ENCODE measurements at regions not wholly inside any gene's neighbourhood (a gene's known extent, or its start where the extent isn't known, plus 50 kb on each side); places are given as distances from the start of the nearest gene placed in this dataset.
"Not testable (repeated sequence)": the region's sequence is repeated elsewhere in the genome, so short reads cannot be mapped to it uniquely, and the experiment has no call there.

DNA sequence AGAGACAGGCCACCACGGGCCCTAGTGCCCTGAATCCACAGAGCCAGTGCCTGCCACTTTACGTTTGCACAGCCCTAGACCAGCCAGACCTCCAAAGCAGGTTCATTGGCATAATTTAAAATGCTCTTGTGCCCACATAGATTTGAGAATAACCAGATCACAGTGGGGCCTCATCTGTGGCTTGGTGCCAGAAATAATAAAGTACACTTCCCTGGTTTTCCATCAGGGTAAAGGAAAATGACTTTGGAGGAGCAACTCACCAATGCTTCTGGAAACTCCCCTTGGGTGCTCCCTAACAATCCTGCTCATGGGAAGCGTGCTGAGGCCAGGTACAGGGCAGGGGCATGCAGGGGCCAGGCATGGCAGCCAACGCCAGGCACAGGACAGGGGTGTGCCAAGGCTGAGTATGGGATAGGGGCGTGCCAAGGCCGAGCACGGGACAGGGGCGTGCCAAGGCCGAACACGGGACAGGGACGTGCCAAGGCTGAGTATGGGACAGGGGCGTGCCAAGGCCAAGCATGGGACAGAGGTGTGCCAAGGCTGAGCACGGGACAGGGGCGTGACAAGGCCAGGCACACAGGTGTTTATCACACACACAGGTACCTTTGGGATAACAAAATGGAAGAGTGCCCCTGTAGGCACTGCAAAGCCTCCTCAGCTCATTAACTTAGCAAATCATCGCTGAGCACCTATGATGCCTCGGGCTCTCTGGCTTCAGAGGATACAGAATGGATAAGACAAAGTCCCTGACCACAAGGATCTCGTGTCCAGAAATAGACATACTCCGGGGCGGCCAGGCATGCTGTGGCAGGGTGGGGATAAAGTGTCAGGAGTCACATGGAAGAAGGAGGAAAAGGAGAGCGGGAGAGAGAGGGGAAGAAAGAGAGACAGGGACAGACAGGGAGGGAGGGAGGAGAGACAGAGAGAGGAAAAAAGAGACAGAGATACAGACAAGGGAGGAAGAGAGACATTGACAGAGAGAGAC lies 334.7 kb downstream of the EIPR1 start:
- ATAC-seq (ENCODE audit: poor library complexity) (peak; percentile 74), DNase-seq (no peak)
- intact Hi-C loops (cut with DNase I): no loop called here

DNA sequence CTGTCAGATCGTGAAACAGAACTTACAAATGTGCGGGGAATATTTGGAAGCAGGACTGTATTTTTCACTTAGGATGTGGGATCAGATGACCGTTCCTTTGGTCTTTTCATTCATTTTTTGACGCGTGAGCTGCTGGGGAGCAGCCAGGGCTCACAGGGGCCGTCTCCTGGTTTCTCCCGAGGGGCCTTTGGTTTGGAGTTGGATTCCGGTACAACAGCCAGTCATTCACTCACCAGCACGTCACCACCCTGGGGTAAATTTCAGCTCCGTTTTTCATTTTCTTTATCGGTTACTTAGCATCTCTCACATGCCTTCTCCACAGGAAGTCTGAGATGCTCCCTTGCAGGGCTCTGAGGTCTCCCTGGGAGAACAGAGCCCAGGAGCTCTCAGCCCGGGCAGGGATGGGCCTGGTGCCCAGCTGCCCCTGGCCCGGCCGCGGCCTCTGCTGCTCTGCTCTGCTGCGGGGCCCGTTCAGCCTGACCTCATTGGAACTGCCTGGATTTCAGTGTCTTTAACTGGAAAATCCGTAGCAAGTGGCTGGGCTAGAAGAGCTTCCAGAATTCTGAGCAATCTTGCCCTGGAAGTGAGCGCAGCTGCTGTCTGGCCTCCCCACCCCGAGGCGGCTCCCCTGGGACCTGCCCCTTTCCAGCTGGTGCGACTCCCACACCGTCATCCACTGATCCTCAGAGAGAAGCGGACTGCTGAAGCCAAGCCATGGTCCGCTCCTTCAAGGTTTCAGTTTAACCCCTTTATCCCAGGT lies 335.6 kb downstream of the EIPR1 start:
- ATAC-seq (ENCODE audit: poor library complexity) (peak; percentile 67), DNase-seq (no peak)
- intact Hi-C loops (cut with DNase I): no loop called here

DNA sequence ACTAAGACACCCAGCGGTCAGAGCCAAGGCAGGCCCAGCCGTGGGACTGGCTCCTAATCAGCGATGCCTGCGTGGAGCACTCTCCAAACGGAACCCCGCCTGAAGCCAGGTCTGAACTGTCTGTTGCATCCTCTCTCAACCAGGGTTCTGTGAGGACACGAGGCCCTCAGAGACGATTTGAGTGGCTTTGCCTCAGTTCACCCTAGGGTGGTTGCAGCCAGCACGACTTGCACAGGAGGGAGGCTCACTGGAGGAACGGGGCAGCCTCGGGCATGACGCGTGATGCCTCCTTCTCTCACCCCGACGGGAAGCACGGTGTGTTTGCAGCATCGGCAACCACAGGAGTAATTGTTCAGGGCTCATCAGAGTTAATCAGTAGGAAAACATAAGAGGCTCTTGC lies 336.4 kb downstream of the EIPR1 start:
- ATAC-seq (ENCODE audit: poor library complexity) (no peak), DNase-seq (no peak)
- intact Hi-C loops (cut with DNase I): no loop called here

DNA sequence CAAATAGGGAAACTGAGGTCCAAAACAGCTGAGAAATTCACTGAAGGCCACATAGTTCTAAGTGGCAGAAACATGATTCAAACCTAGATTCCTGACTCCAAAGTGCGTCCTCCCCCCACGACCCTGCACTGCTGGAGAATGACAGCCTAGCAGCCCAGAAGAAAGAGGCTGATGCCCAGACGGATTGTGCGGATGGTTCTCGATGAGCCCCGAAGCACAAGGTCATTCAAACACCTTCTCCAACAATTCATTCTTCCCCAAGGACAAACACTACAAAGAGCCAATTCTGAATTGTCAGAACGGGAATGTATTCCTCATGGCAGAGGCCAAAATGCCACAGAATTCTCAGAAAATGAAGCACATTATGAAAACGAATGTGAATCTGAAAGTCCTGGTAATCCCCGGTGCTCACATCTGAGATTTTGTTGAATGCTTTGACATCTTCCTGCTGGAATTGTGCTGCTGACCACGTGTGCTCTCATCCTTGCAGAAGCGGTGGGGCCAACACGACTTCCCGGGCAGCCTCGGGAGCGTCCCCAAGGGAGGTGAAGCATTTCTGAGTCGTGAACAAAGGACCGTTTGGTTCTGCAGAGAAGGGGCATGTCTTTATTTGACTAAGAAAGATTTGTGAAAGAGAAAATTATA lies 337.0 kb downstream of the EIPR1 start:
- intact Hi-C loops (cut with DNase I): no loop called here
- peak; percentile 28 for ATAC-seq (ENCODE audit: poor library complexity)
- DNase-seq: no peak

DNA sequence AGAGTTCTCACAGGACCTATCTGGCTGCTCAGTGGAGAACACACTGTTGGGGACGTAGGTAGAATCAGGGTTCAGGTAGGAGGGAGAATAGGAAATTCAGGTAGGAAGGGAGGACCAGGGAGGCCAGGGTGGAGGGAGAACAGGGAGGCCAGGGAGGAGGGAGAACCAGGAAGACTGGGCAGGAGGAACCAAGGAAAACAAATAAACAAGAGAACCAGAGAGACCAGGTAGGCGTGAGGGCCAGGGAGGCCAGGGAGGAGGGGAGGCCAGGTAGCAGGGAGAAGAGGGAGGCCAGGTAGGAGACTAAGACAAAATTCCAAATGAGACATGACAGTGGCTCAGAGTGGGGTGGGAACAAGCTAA lies 337.6 kb downstream of the EIPR1 start:
- ATAC-seq (ENCODE audit: poor library complexity): no peak
- intact Hi-C loops (cut with DNase I): no loop called here
- no peak for DNase-seq

DNA sequence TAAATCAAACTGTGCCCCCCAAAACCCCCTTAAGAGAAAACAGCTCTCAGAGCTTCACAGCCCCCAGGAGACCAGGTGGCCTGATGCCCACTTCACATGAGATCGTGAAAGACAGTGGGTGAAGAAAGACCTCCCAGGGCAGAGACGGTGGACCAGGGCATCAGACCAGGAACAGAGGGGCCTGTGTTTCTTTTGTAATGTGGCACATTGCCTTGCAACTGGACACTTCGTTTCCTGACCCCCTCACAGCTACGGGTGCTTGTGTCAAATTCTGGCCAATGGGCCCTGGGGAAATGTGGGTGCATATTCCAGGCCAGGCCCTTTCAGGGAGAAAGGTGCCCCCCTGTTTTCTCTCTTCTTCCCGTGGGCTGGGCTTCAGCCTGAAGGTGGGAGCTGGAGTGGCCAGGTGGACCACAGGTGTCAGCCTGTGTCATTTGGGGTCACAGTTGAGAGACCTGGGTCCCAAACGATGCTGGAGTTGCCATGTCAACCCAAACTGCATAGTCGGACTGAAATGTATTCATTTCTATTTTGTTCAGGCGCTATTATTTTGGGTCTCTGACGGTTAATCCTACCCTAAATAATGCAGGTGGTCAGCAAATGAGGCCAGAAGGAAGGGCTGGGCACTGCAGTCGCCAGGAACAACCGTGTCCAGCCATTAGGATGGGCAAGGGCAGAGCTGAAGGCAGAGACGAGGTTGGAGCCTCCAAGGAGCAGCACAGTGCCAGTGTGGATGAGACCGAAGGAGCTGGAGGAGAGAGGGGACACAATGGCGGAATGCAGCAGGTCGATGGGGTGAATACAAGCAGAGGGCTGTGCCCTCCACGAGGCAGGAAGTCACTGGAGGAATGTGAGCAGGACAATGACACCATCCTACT lies 338.2 kb downstream of the EIPR1 start:
- intact Hi-C loops (cut with DNase I): no loop called here
- DNase-seq (no peak), ATAC-seq (ENCODE audit: poor library complexity) (no peak)

DNA sequence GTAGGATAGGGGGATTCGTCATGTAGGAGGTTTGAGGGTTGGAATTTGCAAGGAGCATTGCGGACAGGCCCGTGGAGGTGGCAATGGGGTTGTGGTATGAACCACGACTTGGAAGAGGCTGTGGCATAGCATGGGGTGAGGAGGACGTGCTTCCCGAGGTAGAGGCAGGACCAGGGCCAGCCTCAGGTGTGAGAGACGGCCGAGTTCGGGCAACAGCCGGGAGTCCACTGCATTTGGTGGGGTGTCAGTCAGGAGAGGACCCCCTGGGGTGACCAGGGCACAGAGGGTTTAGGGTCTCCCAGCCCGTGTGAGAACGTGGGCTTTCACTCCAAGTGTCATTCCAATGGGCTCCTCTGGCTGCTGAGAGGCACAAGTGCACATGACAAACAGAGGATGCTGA lies 339.0 kb downstream of the EIPR1 start:
- intact Hi-C loops (cut with DNase I): no loop called here
- DNase-seq (no peak), ATAC-seq (ENCODE audit: poor library complexity) (no peak)

DNA sequence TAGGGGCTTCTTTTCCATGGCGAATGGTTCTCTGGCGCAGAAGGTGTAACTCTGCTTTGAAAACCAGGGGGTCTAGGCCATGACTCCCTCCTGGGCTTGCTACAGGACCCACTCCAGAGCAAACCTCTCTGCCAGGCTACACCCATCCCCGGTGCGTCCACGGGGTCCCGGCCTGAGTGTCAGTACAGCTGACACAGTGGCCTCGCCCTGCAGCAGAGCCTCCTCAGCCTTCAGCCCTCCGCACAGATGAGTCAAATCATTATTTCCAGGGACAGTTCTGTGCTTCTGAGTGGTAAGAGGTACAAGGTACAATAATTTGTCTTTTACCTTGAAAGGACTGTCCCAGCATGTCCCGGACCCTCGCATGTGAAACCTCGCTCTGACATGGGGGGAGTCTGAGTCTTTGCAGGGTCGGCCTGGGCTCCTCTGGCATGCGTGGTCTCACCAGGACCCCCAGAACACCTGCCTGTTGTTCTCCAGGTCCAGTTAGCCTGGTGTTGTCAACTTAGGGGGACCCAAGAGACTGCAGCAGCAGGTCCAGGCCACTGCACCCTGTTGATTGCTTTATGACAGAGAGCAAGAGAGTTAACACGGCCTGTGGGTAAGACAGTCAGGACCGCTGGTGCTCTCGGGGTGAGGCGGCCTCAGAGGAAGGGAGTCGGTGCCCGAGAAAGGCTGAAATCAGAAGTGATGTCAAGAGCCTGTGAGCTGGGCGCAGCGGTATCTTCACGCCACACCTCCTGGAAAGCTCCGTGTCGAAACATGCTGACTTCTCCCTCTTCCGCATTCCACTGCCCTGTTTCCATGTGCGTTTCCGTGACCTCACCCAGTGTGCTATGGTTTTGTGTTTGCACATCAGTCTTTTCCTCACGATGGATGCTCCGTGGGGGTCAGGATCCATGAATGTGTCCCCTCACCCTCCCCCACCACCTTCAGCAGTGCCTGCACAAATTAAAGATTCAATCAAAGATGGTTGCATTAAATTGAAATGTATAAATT lies 340.1 kb downstream of the EIPR1 start:
- no peak for DNase-seq
- no peak for ATAC-seq (ENCODE audit: poor library complexity)
- intact Hi-C loops (cut with DNase I): no loop called here

DNA sequence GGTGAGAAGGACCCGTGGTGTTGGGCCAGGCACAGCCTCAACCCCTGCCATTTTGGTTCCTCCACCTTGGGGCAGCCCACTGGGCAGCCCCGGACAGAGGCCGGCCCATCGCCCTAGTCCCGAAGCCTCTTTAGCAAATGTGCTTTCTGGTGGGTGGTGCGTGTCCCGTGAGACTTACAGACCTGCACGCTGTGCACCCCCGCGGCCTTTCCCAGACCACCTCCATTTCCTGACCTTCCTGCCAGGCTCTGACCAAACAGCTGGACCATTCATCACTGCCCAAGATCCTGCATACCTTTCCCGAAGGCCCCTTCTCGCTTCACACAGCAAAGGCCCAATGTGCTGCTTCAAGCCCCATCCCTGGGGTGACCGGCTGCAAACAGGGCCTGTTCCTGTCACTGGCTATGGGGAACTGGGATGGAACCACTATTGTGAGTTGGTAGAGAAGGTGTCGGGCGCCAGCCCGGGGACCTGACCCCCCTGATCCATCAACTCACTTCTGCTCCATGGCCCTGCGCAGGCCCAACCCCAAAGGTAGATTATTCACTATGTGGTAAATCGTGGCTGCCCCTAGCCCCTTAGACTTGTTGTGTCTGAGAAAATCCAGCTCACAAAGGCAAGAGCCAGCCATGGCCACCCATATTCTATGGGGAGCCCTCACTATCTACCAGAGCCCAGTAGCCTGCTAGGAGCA lies 341.0 kb downstream of the EIPR1 start:
- ATAC-seq (ENCODE audit: poor library complexity) (no peak), DNase-seq (no peak)
- intact Hi-C loops (cut with DNase I): no loop called here

DNA sequence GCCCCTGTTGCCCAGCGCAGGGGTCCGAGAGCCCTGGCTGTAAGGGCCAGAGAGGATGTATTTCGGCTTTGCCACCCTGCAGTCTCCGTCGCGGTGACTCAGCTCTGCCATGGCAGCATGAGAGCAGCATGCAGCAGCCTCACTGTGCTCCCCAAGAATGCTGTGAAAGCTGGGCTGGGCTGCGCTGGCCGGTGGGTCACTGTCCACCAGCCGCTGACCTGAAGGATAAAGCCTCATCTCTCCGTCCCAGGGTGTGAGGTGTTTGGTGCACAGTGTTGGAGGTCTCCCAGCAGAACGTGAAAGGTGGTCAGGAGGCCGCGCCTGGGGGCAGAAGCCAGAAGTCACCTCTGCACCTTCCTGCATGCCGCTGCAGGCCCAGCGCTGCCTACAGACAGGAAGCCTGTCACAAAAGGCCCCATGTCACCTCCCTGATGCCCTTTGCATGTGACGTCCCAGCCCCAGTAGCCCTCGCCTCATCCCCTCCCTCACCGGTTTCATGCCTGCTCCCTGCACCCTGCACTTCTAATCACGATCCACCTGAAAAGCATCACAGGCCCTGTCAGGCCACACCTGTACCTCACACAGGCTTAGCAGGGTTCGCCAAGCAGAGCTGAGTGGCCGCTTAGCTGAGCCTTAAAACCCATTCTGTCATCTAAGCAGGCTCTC lies 342.1 kb downstream of the EIPR1 start:
- intact Hi-C loops (cut with DNase I): no loop called here
- no peak for ATAC-seq (ENCODE audit: poor library complexity)
- no peak for DNase-seq

DNA sequence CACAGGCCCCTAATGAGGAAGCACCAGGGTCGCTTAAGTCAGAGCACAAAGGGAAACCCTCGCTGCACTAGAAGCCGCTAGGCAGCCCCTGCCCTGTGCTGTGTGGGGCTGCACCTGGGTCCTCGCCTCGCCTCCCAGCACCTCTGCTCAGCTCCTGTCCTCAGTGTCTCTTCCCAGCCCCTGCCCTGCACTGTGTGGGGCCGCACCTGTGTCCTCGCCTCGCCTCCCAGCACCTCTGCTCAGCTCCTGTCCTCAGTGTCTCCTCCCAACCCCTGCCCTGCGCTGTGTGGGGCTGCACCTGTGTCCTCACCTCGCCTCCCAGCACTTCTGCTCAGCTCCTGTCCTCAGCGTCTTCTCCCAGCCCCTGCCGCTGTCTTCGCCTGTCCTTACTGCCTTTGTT lies 342.8 kb downstream of the EIPR1 start:
- intact Hi-C loops (cut with DNase I): no loop called here
- ATAC-seq (ENCODE audit: poor library complexity) (no peak), DNase-seq (no peak)

DNA sequence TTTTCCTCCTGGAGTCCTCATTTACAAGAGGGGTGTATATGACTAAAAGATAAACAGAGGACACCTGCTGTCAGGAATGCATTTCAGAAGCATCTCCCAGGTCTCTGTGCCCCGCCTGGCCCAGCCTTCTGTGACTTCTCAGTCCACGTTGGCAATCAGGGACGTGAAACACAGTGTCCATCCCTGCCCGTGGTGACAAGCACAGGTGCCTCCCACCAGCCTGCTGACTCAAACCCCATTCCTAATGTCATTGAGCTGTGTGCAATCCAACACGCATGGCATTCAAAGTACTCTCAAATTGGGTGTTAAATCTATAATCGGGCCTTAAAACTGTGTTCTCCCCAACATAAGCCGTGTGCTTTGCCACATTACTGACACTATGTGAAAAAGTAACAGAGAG lies 343.2 kb downstream of the EIPR1 start:
- ATAC-seq (ENCODE audit: poor library complexity) (no peak), DNase-seq (no peak)
- intact Hi-C loops (cut with DNase I): no loop called here

DNA sequence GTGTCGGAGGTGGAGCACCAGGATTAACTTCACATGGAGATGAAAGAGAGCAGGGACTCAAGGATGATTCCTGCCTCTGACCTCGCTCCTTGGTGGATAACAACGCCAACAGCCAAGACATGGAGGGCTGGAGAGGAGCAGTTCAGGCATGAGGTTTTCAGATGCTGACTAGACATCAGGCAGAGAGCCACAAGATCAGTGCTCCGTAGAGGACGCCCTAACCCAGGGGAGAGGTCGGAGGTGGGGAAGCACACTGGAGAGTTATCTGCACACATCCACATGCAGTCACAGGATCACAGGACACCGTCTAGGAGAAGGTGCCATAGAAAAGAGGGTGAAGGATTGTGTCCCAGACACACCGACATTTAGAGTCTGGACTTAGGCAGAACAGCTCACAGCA lies 344.3 kb downstream of the EIPR1 start:
- DNase-seq (no peak), ATAC-seq (ENCODE audit: poor library complexity) (no peak)
- intact Hi-C loops (cut with DNase I): no loop called here

DNA sequence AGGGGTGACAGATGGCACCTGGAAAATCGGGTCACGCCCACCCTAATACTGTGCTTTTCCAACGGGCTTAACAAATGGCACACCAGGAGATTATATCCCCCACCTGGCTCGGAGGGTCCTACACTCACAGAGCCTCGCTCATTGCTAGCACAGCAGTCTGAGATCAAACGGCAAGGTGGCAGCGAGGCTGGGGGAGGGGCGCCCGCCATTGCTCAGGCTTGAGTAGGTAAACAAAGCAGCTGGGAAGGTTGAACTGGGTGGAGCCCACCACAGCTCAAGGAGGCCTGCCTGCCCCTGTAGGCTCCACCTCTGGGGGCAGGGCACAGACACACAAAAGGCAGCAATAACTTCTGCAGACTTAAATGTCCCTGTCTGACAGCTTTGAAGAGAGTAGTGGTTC lies 346.8 kb downstream of the EIPR1 start:
- DNase-seq; ATAC-seq (ENCODE audit: poor library complexity); intact Hi-C loops (cut with DNase I): not testable (repeated sequence)

DNA sequence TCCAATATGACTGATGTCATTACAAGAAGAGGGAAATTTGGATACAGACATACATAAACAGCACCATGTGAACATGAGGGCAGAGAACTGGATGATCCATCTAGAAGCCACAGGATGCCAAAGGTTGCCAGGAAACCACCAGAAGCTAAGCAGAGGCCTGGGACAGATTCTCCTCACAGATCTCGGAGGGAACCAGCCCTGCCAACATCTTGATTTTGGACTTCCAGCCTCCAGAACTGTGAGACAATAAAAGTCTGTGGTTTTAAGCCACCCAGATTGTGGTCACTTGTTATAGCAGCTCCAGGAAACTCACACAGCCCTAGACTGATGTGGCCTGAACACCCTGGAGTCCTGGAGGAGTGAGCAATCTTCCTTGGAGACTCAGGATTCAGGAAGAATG lies 351.6 kb downstream of the EIPR1 start:
- ATAC-seq (ENCODE audit: poor library complexity): no peak
- intact Hi-C loops (cut with DNase I): no loop called here
- DNase-seq: no peak

DNA sequence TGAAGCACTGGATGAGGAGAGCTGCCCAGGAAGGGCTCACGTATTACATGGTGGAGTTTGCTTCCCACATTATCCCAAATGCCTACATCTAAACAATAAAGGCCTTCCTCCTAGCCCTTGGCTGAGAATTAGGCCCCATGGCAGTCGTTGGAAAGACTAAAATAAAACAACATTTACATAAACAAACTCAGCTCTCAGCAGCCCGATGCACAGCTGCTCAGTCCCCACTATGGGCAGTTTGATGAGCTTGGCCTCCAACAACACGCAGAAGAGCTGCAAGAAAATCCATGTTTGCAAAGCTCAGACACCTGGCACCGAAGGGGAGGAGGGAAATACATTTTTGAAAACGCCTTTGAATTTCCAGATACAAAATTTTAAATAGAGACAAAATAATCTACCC lies 352.4 kb downstream of the EIPR1 start:
- intact Hi-C loops (cut with DNase I): no loop called here
- DNase-seq: no peak
- ATAC-seq (ENCODE audit: poor library complexity): no peak
